HS-27A (cell line): ENCODE measurements at regions not wholly inside any gene's neighbourhood (a gene's known extent, or its start where the extent isn't known, plus 50 kb on each side); places are given as distances from the start of the nearest gene placed in this dataset.
"Not testable (repeated sequence)": the region's sequence is repeated elsewhere in the genome, so short reads cannot be mapped to it uniquely, and the experiment has no call there.

Experiments
- DNase-seq: peaks from one replicate; pipeline ENCODE4 v3.0.0-alpha.2; 2012; ENCODE audit warnings: low read depth, missing footprints

DNA sequence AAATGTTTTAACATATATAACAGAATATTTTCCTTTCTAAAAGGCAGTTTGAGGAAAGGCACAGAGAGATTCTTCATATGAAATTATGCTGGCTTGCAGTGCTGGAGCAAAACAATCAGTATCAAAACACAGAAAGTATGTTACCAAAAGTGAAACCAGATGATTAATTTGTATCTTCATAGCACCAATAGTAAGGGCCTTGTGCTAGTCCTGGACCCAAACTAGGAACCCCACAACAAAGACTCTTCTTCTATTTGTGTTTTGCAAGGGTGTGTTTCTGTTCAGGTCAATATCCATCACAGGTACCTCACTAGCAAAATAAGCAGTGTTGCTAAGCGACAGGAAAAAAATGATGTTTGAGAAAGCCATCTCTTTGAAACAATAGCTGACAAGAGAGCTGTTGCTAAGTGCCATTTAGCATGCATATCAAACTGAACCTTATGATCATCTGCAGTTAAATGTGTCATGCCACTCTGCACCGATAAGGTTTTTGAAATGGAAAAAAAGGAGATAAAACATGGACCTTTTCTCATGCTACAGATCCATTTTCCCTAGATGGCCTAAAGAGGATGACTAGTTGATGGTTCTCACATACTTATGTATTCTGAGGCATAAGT is 196.2 kb upstream of the ALG10 start:
- DNase-seq: no peak

DNA sequence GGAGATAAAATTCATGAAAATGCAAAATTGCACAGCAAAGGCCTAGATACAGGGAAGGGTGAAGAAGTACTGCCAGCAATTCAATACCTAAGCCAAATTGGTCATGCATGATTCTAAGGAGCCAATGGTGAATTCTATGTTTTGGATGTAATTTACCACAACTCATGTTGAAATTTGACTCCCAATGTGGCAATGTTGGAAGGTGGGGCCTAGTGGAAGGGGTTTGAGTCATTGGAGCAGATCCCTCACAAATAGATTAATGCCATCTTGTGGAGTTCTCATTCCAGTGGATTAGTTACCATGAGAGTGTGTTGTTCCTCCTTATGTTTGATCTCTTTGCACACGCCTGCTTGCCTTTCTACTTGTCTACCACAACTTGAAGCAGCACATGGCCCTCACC is 194.0 kb upstream of the ALG10 start:
- DNase-seq: peak; percentile 93

DNA sequence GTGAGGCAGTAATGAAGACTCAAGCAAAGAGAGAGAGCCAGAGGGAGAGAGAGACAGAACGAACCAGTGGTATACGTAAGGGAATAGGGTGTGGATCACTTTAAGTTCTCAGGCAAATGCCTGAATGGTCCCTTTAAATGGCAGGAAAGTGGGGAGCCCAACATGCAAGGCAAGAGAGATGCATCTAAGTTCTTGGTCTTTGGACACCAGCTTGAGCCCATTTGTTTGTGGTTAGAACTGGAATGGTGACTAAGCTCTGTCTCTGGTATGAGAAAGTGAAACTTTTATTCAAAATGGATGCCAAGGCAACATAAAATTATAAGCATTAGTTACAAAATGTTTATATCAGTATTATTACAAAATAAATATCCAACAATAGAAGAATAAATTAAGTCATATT is 192.2 kb upstream of the ALG10 start:
- no peak for DNase-seq

DNA sequence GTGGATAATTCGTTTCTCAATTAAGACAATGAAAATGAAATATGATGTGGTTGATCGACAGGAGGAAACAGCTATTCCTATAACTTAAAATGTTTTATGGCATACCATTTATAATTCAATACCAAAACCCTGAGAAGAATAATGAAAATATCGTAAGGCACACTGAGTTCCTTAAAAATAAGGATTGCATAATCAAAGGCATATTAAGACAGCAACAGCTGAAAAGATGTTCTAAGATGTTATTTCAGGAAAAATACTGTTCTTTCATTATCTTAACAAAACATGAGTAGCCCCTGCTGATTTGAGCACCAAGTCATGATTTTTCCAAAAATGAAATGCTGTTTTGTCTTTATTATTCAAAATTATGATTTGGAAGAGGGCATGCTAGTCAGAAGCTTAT is 189.4 kb upstream of the ALG10 start:
- DNase-seq: no peak

DNA sequence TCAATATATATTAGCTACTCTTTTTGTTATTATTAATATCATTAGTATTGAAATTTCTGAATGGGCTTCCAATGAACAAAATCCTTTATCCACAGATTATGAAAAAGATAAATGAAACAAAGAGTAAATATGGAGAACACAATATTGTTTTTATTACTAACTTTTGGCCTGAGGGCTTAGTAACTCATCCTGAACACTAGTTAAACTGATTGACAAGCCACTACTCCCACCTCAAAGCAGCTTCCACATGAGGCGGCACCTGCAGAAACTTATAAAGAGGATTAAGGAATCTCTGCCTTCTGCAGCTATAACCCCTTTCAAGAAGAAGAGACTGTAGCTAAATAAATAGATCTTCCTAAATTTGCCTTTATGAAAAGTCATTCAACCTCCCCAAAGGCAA is 187.6 kb upstream of the ALG10 start:
- DNase-seq: no peak

DNA sequence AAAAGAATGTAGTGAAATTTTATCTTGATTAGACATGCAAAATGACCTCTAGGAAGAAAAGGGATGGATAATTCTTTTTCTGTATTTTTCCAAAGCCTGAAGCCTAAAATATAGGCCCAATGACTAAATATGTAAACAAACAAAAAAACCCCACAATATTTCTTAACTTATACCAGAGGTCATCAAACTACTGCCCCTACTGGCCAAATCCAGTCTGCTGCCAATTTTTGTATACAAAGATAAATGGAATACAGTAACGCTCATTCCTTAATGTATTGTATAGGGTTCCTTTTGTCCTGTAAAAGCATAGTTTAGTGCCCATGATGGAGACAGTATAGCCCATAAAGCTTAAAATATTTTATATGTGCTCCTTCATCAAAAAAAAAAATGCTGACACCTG is 145.7 kb upstream of the ALG10 start:
- no peak for DNase-seq

DNA sequence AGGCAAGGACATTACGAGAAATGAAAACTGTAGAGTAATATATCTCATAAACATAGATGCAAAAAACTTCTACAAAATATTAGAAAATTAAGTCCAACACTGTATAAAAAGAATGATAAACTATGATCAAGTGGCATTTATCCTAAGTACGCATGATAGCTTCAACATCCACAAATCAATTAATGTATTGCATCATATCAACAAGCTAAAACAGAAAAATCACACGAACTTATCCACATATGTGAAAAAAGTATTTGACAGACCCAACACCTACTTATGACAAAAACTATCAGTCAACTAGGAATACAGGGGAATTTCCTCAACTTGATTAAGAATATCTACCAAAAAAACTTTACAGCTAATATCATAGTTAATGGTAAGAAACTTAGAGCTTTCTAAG is 129.9 kb upstream of the ALG10 start:
- DNase-seq: no peak

DNA sequence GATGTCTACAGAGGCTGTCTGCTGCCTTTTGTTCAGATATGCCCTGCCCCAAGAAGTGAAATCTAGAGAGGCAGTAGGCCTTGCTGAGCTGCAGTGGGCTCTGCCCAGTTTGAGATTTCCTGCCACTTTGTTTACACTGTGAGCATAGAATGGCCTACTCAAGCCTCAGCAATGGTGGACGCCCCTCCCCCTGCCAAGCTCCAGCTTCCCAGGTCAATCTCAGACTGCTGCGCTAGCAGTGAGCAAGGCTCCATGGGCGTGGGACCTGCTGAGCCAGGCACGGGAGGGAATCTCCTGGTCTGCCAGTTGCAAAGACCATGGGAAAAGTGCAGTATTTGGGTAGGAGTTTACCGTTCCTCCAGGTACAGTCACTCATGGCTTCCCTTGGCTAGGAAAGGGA is 101.8 kb upstream of the ALG10 start:
- not testable (repeated sequence) for DNase-seq

DNA sequence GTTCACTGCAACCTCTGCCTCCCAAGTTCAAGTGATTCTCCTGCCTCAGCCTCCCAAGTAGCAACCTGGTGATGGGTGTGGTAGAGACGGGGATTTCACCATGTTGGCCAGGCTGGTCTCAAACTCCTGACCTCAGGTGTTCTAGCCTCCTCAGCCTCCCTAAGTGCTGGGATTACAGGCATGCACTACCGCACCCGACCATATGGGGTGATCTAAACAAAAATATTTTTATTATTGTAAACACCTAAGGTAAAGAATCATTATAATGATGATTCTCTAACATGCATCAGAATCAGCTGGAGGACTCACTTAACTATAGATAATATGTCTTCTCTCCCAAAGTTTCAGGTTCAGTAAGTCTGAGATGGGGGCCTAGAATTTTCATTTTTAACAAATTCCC is 96.2 kb upstream of the ALG10 start:
- no peak for DNase-seq

DNA sequence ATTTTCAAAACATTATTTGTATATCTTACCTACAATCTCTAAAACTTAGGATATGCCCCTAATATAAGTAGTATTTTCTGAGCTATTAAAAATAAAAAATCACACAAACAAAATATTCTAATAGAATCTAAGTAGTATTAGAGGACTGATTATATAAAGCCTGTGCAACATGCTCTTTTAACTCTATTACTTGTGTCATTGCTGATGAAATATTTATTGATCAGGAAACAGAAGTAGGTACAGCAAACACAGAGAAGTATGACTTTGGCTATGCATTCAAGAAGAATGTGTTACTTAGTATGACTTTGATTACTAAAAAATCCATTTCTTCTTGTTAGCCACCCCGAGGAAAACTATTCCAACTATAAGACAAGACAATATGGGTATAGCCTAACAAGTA is 84.6 kb upstream of the ALG10 start:
- not testable (repeated sequence) for DNase-seq

DNA sequence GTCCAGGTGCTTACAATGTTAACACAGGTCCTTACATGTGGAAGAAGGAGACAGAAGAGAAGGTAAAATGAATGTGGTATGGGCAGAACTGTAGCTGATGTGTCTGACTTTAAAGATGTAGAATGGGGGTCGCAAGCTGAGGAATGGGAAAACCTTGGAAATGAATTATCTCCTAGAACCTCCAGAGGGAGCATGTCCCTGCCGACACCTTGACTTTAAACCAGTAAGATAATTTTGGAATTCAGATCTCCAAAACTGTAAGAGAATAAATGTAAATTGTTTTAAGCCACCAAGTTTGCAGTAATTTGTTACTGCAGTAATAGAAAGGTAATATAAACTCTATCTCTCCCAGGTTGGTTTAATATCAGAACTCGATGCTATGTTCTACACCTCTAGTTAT is 80.1 kb upstream of the ALG10 start:
- no peak for DNase-seq

DNA sequence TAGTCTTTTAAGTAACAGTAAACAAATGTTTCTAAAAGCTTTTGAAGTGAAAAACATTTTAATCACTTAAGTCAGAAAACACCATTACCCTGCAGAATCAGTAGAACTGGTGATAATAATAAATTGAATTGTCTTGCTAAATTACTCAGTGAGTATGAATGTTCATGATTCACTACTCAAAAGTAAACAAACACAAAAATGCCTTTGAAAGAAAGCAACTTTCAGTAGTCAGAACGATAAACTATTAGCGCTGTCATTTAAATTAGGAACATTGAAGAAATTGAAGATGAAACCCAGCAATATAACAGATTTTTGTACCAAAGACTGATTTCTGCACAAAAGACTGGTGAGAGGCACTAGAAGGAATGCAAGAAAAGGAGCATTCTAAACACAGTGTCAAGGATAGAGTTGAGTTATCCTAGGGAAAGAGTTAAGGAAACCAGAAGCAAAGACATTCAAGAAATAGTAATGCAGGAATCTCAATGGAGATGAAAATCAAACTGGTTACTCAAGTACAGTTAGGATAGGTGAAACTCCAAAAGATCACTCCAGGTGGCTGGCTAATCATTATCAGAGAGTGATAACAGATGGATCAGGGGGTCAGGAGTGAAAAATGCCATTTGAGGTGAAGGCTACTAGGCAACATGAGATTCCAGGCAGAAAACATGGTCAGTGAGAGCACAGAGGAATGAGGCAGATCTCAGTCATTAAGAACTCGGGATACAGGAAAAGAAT is 77.4 kb upstream of the ALG10 start:
- no peak for DNase-seq

DNA sequence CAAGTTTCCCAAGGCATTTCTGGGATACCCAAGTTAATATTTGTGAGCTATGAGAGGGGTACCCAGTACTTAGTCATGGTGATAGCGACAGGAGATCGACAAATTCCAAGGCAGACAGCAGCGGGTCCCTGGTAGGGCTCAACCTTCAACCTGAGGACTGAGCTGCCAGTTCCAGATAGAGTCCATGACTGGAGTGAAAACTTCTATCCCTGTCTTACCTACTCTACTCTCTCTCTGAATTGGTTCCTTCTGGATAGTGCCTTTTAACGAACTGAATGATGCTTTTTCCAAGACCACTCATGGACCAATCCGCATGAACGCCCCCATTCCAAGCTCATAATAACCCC is 76.9 kb upstream of the ALG10 start:
- no peak for DNase-seq

DNA sequence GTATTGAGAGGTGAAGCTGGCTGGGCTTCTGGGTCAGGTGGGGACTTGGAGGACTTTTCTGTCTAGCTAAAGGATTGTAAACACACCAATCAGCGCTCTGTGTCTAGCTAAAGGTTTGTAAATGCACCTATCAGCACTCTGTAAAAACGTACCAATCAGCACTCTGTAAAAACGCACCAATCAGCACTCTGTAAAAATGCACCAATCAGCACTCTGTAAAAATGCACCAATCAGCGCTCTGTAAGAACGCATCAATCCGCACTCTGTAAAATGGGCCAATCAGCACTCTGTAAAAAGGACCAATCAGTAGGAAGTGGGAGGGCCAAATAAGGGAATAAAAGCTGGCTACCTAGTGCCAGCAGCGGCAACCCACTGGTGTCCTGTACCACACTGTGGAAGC is 56.1 kb upstream of the ALG10 start:
- not testable (repeated sequence) for DNase-seq

DNA sequence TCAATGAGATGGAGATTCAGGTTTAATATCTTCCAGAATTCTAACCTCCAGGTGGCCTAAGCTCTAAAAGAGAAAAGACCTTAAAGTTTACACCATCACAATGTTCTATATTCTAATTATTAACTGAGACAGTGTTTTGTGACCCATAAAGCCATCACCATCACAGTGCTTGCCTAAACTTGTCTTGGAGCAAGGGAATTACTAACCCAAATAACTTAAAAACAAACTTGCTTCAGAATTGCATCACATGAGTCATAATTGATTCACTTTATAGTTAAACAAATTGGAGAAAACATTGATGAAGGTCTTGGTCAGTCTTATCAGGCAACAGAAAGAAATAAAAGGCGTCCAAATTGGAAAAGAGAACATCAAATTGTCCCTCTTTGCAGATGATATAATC is 54.5 kb upstream of the ALG10 start:
- no peak for DNase-seq
